Epidermal melanocyte (primary cell): ENCODE measurements at regions not wholly inside any gene's neighbourhood (a gene's known extent, or its start where the extent isn't known, plus 50 kb on each side); places are given as distances from the start of the nearest gene placed in this dataset.
"Not testable (repeated sequence)": the region's sequence is repeated elsewhere in the genome, so short reads cannot be mapped to it uniquely, and the experiment has no call there.

Experiments
- DNase-seq: peaks from one replicate; pipeline ENCODE4 v3.0.0; 2011; ENCODE audit warnings: low spot score; ENCODE audit not compliant: insufficient read length

DNA sequence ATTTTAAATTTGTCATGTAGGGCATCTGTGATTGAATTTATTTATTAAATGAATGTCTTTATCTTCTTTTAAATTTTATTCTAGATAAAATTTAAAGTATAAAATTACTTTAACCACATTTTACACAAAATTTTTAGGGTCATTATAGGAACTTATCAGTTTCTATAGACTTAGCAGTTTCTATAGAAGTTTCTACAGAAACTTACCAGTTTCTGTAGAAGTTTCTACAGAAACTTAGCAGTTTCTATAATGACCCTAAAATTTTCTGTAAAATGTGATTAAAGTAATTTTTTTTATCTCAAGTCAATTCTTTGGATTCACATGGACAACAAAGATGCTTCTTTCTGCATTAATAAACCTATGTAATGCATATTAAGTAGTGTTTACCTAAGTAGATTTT, 565.9 kb upstream of the TECRL start:
- DNase-seq = no peak

- no peak for DNase-seq
Measured at GRCh38 chr4:64969081-64969480, 559.8 kb upstream of the TECRL start.

DNA sequence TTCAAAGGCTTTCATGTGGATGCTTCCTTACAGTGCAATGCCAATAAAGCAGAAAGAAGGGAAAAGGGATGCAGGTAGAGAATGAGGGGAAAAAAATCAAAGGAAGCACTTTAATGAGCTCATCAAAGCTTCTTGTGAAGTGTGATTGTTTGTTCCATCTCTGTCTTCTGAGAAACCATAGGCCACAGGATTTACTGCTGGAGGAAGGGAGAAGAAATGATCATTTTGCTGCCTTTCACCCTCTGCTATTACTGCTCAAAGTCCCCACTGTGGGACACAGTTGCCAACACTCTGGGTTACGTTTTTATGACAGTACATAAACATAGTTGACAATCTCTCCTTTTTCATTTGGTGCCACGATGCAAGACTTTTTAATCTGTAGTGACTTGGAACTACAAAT, 558.0 kb upstream of the TECRL start:
- DNase-seq = no peak

DNA sequence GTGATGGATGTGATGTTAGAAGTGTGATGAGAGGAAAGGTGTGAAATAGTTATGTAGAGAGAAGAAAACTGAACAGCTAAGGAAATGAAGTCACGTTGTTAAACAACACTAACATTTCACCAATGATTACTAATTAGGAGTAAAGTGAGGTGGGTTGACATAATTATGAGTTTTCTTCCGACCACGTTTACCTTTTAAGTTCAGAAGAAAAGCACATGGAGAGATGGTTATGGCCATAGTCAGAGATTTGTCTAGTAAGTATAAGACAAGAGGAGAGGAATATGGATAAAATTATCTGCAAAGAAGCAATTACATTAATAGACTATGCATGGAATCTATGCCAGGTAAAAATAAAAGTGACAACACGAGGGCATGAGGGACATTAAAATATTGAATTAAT, 551.3 kb upstream of the TECRL start:
- DNase-seq = no peak

DNA sequence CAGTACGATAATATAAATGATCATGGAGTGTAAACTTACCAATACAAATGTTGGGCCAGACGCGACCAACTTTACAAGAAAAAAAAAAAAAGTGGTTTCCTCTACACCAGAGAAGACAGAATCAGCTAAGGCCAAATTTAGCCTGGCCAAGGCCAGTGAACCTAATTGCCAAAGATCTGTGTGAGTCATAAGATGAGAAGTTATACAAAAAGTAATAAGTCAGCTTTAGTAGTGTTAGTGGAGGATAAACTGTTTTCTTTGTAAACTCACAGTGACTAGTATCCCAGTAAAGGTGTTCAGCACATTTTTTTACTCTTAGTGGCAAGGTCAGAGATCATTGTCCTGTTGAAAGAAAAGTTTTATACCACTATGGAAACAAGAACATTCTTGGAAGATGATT, 531.4 kb upstream of the TECRL start:
- DNase-seq = no peak

GRCh38 chr4:64935469-64936001, 526.3 kb upstream of the TECRL start:
- DNase-seq = no peak

DNA sequence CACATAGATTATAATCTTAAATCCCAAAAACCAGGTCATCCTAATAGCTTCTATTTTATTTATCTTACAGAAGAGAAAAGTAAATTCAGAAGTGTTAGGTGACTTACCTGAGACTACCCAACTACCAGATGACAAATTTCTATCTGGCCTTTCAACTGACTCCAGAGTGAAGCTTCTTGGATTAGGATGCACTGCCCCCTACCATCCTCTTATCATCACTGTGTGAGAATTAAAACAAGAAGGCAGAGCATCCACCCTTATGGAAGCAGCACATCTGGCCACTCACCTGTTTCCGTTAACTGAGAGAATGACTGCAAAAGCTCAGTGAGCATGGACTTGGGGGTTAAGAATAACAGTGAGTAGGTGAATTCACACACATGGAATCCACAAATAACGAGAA, 502.6 kb upstream of the TECRL start:
- DNase-seq = no peak

- DNase-seq = no peak
Measured at GRCh38 chr4:64903986-64904385, 494.7 kb upstream of the TECRL start.

GRCh38 chr4:64899563-64899962, 490.3 kb upstream of the TECRL start:
- DNase-seq = no peak

DNA sequence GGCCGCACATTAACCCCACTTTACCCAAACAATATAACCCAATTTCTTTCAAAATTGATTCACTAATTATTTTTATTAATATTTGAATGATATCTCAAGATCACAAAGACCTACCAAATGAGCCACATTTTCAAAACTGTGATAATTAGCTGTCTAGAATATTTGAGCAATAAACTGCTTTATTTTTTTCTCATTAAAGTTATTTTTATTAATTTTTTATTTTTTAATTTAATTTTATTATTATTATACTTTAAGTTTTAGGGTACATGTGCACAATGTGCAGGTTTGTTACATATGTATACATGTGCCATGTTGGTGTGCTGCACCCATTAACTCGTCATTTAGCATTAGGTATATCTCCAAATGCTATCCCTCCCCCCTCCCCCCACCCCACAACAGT, 489.8 kb upstream of the TECRL start:
- DNase-seq = not testable (repeated sequence)

GRCh38 chr4:64897683-64898082, 488.4 kb upstream of the TECRL start:
- DNase-seq = no peak

DNA sequence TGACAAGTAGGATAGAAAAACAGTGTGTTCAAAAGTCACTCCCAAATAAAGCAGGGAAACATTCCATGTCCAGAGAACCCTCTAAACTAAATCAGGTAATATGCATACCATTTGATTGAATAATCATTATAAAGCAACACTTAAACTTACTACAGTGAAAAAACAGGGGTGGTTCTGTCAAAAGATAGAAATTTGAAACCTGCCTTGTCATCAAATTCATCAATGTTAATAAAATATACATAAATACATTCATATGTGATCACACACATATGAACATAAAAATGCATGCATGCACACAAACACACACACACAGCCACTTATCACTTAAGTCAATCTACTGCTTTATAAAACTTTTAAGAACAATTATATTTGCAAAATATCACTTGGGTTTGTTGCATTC, 485.8 kb upstream of the TECRL start:
- no peak for DNase-seq

DNA sequence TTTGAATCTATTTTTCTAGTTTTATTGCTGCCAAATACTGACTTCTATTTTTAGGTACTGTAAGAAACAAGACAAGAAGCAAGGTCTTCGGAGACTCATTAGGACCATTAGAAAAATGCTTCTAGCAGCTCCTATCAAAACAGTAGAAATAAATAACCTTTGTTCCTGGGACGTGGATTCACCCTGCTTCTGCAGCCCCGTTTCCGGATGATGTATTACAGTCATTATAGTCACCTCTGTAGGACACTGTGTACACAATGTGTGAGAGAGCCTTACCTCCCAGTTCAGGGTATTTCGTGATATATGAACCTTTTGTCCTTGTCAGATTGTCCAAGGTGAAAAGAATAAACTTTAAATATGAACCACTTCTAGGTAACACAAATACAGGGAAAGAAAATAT, 484.0 kb upstream of the TECRL start:
- no peak for DNase-seq

DNA sequence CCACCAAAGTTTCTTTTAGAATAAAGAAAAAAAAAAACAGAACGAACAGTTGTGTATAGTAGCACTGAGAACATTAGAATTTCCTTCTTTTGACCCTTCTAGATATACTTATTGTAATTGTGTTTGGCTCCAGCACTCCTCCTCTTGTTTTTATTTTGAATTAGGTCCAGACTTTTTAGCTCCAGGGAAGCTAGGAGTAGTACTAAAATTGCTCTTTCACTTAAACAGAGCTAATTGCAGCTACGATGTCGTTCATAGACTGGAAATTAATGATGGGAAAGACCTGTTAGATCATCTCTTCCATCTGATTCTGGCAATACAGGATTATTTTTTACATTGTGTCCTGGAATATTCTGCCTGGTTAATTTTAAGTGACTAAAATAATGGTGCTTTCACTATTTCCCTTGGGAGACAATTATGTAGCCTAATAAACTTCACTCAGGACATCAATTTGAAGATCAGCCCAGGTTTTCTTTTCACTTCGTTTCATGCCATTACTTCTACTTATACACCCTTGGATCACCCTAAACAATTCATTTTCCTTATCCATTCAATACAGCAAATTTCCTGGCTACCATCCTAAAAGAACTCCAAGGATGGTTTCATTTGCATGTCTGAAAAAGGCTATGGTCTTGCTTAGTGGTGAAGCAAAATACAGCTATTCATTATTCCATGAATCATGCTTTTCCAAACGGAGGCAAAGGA, 480.8 kb upstream of the TECRL start:
- DNase-seq = no peak

DNA sequence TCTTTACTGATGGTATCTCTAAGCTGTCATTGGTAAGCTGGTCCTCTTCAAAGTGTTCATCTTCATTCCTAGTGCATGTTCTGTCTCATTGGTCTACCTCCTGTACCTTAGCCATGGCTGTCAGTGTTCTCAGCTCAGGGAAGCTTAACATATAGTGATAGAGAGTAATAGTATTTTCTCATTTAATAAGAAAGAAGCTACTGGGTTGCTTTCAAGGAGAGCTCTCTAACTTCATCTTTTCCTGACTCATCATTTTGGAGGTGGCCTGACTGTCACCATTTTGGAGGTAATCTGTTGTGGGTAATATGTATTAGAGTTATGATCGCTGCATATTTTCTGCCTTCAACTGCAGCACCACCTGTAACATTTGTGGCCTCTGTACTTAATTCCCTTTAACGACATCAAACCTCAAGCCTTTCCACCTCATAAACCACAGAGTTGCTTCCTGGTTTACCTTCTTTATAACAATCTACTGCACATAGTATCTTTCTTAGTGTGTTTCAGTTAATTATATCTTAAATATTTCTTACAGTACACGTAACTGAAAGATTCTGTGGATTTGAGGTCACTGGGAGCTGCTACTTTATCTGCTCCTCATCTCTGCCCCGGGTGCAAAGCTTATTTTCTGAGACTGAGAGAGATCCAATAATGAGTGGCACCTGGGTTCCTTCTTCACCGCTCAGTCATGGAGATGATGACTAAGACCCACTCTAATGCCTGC, 474.0 kb upstream of the TECRL start:
- DNase-seq = no peak

- no peak for DNase-seq
Measured at GRCh38 chr4:64882311-64883086, 473.2 kb upstream of the TECRL start.

- DNase-seq = no peak
Measured at GRCh38 chr4:64880557-64880956, 471.3 kb upstream of the TECRL start.

DNA sequence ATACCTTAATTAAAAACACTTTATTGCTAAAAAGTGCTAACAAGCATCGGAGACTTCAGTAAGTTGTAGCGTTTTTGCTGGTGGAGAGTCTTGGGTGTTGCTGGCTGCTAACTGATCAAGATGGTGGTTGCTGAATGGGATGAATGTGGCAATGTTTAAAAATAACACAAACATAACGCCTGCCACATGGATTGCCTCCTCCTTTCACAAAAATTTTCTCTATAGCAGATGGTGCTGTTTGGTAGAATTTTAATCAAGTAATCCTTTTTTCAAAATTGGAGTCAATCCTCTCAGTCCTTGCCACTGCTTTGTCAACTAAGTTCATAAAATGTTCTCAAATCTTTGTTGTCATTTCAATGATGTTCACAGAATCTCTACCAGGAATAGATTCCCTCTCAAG, 466.8 kb upstream of the TECRL start:
- DNase-seq = no peak

- no peak for DNase-seq
Measured at GRCh38 chr4:64870558-64870957, 461.3 kb upstream of the TECRL start.

DNA sequence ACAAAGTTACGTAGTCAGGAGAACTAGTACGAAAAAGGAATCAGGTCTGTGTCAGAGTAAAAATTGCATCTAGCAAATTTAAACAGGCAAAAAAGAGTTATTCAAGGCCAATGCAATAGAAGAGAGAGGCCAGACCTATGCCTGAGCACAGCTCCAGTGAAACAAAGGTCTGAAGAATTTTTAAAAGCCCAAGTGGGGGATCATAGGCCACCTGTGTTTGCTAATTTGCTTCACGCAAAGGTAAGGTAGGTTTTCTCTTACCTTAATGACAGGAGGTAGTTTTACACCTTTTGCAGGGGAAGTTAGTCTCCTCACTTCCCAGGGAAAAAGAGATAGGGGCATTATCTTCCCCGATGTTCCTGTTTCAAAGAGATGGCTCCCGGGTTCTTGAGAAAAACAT, 448.6 kb upstream of the TECRL start:
- no peak for DNase-seq

- DNase-seq = no peak
Measured at GRCh38 chr4:64857198-64857597, 447.9 kb upstream of the TECRL start.

DNA sequence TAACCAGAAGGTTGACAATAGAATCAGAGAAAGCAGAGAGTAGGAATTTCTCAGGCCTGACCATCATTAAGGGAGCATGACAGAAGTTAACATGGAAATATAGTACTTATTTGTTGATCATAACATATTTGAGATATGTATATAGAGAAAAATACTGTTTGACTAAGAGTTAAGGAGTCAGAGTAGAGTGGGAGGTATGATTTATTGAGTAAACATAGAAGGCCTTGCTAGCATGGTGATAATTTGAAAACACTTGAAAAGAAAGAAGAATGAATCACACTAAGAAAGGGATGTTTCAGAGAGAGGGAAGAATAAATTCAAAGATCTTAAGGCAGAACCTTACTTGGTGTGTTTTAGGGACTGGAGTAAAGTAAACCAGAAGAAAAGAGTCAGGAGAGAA, 437.2 kb upstream of the TECRL start:
- no peak for DNase-seq
